ENCODE measurements at regions not wholly inside any gene's neighbourhood (a gene's known extent, or its start where the extent isn't known, plus 50 kb on each side); places are given as distances from the start of the nearest gene placed in this dataset.

GRCh38 chr5:29949301-29949872, 1244.1 kb upstream of the CDH6 start:
- ATAC-seq: no peak
- TF ChIP-seq, protein P1, sequence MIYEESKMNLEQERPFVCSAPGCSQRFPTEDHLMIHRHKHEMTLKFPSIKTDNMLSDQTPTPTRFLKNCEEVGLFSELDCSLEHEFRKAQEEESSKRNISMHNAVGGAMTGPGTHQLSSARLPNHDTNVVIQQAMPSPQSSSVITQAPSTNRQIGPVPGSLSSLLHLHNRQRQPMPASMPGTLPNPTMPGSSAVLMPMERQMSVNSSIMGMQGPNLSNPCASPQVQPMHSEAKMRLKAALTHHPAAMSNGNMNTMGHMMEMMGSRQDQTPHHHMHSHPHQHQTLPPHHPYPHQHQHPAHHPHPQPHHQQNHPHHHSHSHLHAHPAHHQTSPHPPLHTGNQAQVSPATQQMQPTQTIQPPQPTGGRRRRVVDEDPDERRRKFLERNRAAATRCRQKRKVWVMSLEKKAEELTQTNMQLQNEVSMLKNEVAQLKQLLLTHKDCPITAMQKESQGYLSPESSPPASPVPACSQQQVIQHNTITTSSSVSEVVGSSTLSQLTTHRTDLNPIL (CRISPR knock-in tag; IDR thresholded peaks at IDR 0.05; ENCODE audit: low read depth): no peak
- TF ChIP-seq BACH2 (CRISPR knock-in tag; IDR thresholded peaks at IDR 0.05; ENCODE audit: borderline replicate concordance): no peak
- no peak for TF ChIP-seq ZNF70 (CRISPR knock-in tag; IDR thresholded peaks at IDR 0.05)
- TF ChIP-seq, protein P2, sequence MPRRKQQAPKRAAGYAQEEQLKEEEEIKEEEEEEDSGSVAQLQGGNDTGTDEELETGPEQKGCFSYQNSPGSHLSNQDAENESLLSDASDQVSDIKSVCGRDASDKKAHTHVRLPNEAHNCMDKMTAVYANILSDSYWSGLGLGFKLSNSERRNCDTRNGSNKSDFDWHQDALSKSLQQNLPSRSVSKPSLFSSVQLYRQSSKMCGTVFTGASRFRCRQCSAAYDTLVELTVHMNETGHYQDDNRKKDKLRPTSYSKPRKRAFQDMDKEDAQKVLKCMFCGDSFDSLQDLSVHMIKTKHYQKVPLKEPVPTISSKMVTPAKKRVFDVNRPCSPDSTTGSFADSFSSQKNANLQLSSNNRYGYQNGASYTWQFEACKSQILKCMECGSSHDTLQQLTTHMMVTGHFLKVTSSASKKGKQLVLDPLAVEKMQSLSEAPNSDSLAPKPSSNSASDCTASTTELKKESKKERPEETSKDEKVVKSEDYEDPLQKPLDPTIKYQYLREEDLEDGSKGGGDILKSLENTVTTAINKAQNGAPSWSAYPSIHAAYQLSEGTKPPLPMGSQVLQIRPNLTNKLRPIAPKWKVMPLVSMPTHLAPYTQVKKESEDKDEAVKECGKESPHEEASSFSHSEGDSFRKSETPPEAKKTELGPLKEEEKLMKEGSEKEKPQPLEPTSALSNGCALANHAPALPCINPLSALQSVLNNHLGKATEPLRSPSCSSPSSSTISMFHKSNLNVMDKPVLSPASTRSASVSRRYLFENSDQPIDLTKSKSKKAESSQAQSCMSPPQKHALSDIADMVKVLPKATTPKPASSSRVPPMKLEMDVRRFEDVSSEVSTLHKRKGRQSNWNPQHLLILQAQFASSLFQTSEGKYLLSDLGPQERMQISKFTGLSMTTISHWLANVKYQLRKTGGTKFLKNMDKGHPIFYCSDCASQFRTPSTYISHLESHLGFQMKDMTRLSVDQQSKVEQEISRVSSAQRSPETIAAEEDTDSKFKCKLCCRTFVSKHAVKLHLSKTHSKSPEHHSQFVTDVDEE (CRISPR knock-in tag; IDR thresholded peaks at IDR 0.05): no peak
- TF ChIP-seq, protein P3, sequence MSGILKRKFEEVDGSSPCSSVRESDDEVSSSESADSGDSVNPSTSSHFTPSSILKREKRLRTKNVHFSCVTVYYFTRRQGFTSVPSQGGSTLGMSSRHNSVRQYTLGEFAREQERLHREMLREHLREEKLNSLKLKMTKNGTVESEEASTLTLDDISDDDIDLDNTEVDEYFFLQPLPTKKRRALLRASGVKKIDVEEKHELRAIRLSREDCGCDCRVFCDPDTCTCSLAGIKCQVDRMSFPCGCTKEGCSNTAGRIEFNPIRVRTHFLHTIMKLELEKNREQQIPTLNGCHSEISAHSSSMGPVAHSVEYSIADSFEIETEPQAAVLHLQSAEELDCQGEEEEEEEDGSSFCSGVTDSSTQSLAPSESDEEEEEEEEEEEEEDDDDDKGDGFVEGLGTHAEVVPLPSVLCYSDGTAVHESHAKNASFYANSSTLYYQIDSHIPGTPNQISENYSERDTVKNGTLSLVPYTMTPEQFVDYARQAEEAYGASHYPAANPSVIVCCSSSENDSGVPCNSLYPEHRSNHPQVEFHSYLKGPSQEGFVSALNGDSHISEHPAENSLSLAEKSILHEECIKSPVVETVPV (CRISPR knock-in tag; IDR thresholded peaks at IDR 0.05): no peak
- no peak for TF ChIP-seq ZNF8 (CRISPR knock-in tag; IDR thresholded peaks at IDR 0.05)
- TF ChIP-seq ARNTL (CRISPR knock-in tag; IDR thresholded peaks at IDR 0.05; ENCODE audit: borderline replicate concordance, low read depth): no peak
- TF ChIP-seq SNAI2 (CRISPR knock-in tag; IDR thresholded peaks at IDR 0.05): no peak
- TF ChIP-seq CSDC2 (CRISPR knock-in tag; IDR thresholded peaks at IDR 0.05): no peak
- no peak for TF ChIP-seq ZFP3 (CRISPR knock-in tag; IDR thresholded peaks at IDR 0.05)

GRCh38 chr5:29944327-29944726, 1249.2 kb upstream of the CDH6 start:
- no peak for ATAC-seq
- TF ChIP-seq, protein P2 (CRISPR knock-in tag; IDR thresholded peaks at IDR 0.05): no peak
- no peak for TF ChIP-seq ZC3H10 (CRISPR knock-in tag; IDR thresholded peaks at IDR 0.05)
- TF ChIP-seq PPARA (CRISPR knock-in tag; IDR thresholded peaks at IDR 0.05; ENCODE audit: borderline replicate concordance): no peak
- TF ChIP-seq PATZ1 (CRISPR knock-in tag; IDR thresholded peaks at IDR 0.05; ENCODE audit: borderline replicate concordance): no peak
- no peak for TF ChIP-seq GLIS3 (CRISPR knock-in tag; IDR thresholded peaks at IDR 0.05)
- no peak for TF ChIP-seq ZNF70 (CRISPR knock-in tag; IDR thresholded peaks at IDR 0.05)
- TF ChIP-seq BACH2 (CRISPR knock-in tag; IDR thresholded peaks at IDR 0.05; ENCODE audit: borderline replicate concordance): no peak

DNA sequence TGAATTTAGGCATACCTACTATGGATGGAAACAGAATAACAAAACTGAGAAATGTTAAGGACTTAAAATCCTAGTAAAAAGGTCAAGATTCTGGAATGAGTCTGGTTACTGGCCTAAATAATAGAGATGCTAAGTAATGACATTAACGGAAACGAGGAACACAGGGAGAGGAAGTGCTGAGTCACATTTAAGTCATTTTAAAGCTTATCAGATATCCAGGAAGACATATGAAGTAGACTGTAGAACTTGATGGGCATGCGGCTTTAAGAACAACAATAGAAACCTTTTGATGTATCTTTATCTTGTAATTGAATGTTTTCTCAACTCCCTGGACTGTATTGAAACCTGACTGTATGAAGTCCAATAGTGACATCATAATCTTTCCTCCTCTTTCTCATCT, 1251.4 kb upstream of the CDH6 start:
- no peak for ATAC-seq
- TF ChIP-seq POU6F1 (CRISPR knock-in tag; IDR thresholded peaks at IDR 0.05; ENCODE audit: borderline replicate concordance, low read depth) (no peak), ZNF8 (CRISPR knock-in tag; IDR thresholded peaks at IDR 0.05) (no peak), SNAI2 (CRISPR knock-in tag; IDR thresholded peaks at IDR 0.05) (no peak), ZNF565 (CRISPR knock-in tag; conservative IDR thresholded peaks at IDR 0.05; ENCODE audit: low read depth) (no peak)

Measured in SK-N-SH treated with all-trans-retinoic acid at 6 μM for 48 hours (cell line).